HEK293 (cell line): ENCODE measurements at regions not wholly inside any gene's neighbourhood (a gene's known extent, or its start where the extent isn't known, plus 50 kb on each side); places are given as distances from the start of the nearest gene placed in this dataset.

Experiments used
- CTCF ChIA-PET: fragments of 350-600 bp; formaldehyde crosslinking; extraction: SDS; loops from one replicate; lab custom pipeline; 2021; ENCODE audit warnings: antibody characterized with exemption; lab: Yijun Ruan, JAX
- POLR2A ChIA-PET: fragments of 300-600 bp; formaldehyde crosslinking; extraction: SDS; loops from one replicate; lab custom pipeline; 2020; ENCODE audit warnings: antibody characterized with exemption, inconsistent platforms; lab: Yijun Ruan, JAX
- H3K27ac ChIP-seq: fragments of 200-500 bp; sonication (Bioruptor generic); 2 replicates; pipeline ENCODE4 v1.5.1; 2014; ENCODE audit warnings: low read depth, low read length, control low read depth, inconsistent platforms; ENCODE audit errors: extremely low read depth
- H3K36me3 ChIP-seq, 2 experiments: fragments of 200-500 bp in 1 of 2; sonication (Bioruptor generic) in 1 of 2; 1 replicate in 1 of 2; 2 replicates in 1 of 2; pipeline ENCODE4 v1.5.1; 2014 to 2017; ENCODE audit warnings: inconsistent platforms in 2 of 2, low read length in 2 of 2; ENCODE audit not compliant: control insufficient read depth in 2 of 2, insufficient read depth in 1 of 2
- H3K4me1 ChIP-seq: fragments of 200-500 bp; sonication (Bioruptor generic); 2 replicates; pipeline ENCODE4 v1.5.1; 2014; ENCODE audit warnings: mild to moderate bottlenecking, low read length, inconsistent platforms; ENCODE audit not compliant: control insufficient read depth, insufficient read depth
- H3K4me3 ChIP-seq: 2 replicates; pipeline ENCODE4 v1.5.1; 2011; ENCODE audit warnings: low read depth, mild to moderate bottlenecking, control low read depth, low read length, moderate library complexity
- H3K9me3 ChIP-seq: fragments of 200-500 bp; sonication (Bioruptor generic); 2 replicates; pipeline ENCODE4 v1.5.1; 2014; ENCODE audit warnings: low read depth, low read length, inconsistent platforms; ENCODE audit not compliant: control insufficient read depth, insufficient read depth
- ELK4 ChIP-seq: IDR thresholded peaks from 2 replicates; pipeline ENCODE4 v1.6.1; 2011; ENCODE audit warnings: mild to moderate bottlenecking, low read depth, low read length, borderline replicate concordance
- IKZF3 ChIP-seq: fragments of 450-650 bp; IDR thresholded peaks from 2 replicates; pipeline ENCODE4 v1.5.0; 2018; ENCODE audit warnings: missing biosample characterization, mild to moderate bottlenecking, missing genetic modification characterization, moderate library complexity
- SP3 ChIP-seq: fragments of 450-650 bp; formaldehyde crosslinking; IDR thresholded peaks from 2 replicates; pipeline ENCODE4 v1.5.1; 2016; ENCODE audit warnings: missing biosample characterization, missing genetic modification characterization
- ZBTB20 ChIP-seq: fragments of 450-650 bp; formaldehyde crosslinking; IDR thresholded peaks from 2 replicates; pipeline ENCODE4 v1.5.1; 2016; ENCODE audit warnings: missing biosample characterization, missing genetic modification characterization
- ZEB2 ChIP-seq: fragments of 450-650 bp; formaldehyde crosslinking; IDR thresholded peaks from 2 replicates; pipeline ENCODE4 v1.5.1; 2016; ENCODE audit warnings: missing biosample characterization, missing genetic modification characterization
- ZFP69B ChIP-seq: fragments of 450-650 bp; formaldehyde crosslinking; IDR thresholded peaks from 2 replicates; pipeline ENCODE4 v1.5.1; 2016; ENCODE audit warnings: missing biosample characterization, missing genetic modification characterization
- ZNF121 ChIP-seq: fragments of 450-650 bp; formaldehyde crosslinking; IDR thresholded peaks from 2 replicates; pipeline ENCODE4 v1.5.1; 2016; ENCODE audit warnings: missing biosample characterization, missing genetic modification characterization
- ZNF155 ChIP-seq: fragments of 450-650 bp; formaldehyde crosslinking; IDR thresholded peaks from 2 replicates; pipeline ENCODE4 v1.5.1; 2016; ENCODE audit warnings: missing biosample characterization, missing genetic modification characterization
- ZNF174 ChIP-seq: fragments of 450-650 bp; formaldehyde crosslinking; IDR thresholded peaks from 2 replicates; pipeline ENCODE4 v1.5.0; 2017; ENCODE audit warnings: missing biosample characterization, mild to moderate bottlenecking, missing genetic modification characterization
- ZNF223 ChIP-seq: fragments of 450-650 bp; formaldehyde crosslinking; IDR thresholded peaks from 2 replicates; pipeline ENCODE4 v1.5.1; 2016; ENCODE audit warnings: missing biosample characterization, missing genetic modification characterization
- ZNF23 ChIP-seq: fragments of 450-650 bp; formaldehyde crosslinking; IDR thresholded peaks from 2 replicates; pipeline ENCODE4 v1.5.1; 2016; ENCODE audit warnings: missing biosample characterization, missing genetic modification characterization, borderline replicate concordance
- ZNF394 ChIP-seq: fragments of 450-650 bp; formaldehyde crosslinking; IDR thresholded peaks from 2 replicates; pipeline ENCODE4 v1.5.1; 2016; ENCODE audit warnings: missing biosample characterization, missing genetic modification characterization, mild to moderate bottlenecking, moderate library complexity, borderline replicate concordance
- ZNF404 ChIP-seq: fragments of 450-650 bp; formaldehyde crosslinking; IDR thresholded peaks from 2 replicates; pipeline ENCODE4 v1.5.1; 2017; ENCODE audit warnings: missing biosample characterization, missing genetic modification characterization
- ZNF416 ChIP-seq: fragments of 450-650 bp; formaldehyde crosslinking; IDR thresholded peaks from 2 replicates; pipeline ENCODE4 v1.5.1; 2016; ENCODE audit warnings: missing biosample characterization, missing genetic modification characterization
- ZNF561 ChIP-seq: fragments of 450-650 bp; IDR thresholded peaks from 2 replicates; pipeline ENCODE4 v1.5.1; 2018; ENCODE audit warnings: missing biosample characterization, missing genetic modification characterization, borderline replicate concordance
- ZNF654 ChIP-seq: fragments of 450-650 bp; formaldehyde crosslinking; IDR thresholded peaks from 2 replicates; pipeline ENCODE4 v1.5.1; 2016; ENCODE audit warnings: low read depth, missing biosample characterization, missing genetic modification characterization
- ZNF664 ChIP-seq: fragments of 450-650 bp; formaldehyde crosslinking; IDR thresholded peaks from 2 replicates; pipeline ENCODE4 v1.5.1; 2016; ENCODE audit warnings: missing biosample characterization, missing genetic modification characterization
- ZNF768 ChIP-seq: fragments of 450-650 bp; formaldehyde crosslinking; IDR thresholded peaks from 2 replicates; pipeline ENCODE4 v1.5.1; 2018; ENCODE audit warnings: missing biosample characterization, mild to moderate bottlenecking, missing genetic modification characterization
- ZSCAN30 ChIP-seq: fragments of 450-650 bp; IDR thresholded peaks from 2 replicates; pipeline ENCODE4 v1.5.1; 2018; ENCODE audit warnings: missing biosample characterization, mild to moderate bottlenecking, missing genetic modification characterization, moderate library complexity
- TF ChIP-seq, protein P1 (sequence below): fragments of 450-650 bp; formaldehyde crosslinking; IDR thresholded peaks from 2 replicates; pipeline ENCODE4 v1.5.1; 2016; ENCODE audit warnings: missing biosample characterization, missing genetic modification characterization
- TF ChIP-seq, protein P2 (sequence below): fragments of 450-650 bp; formaldehyde crosslinking; IDR thresholded peaks from 2 replicates; pipeline ENCODE4 v1.5.1; 2016; ENCODE audit warnings: missing biosample characterization, missing genetic modification characterization, low read depth
- TF ChIP-seq, protein P3 (sequence below): fragments of 450-650 bp; formaldehyde crosslinking; IDR thresholded peaks from 2 replicates; pipeline ENCODE4 v1.5.1; 2017; ENCODE audit warnings: missing biosample characterization, missing genetic modification characterization
- TF ChIP-seq, protein P4 (sequence below): fragments of 450-650 bp; formaldehyde crosslinking; IDR thresholded peaks from 2 replicates; pipeline ENCODE4 v1.5.1; 2016; ENCODE audit warnings: missing biosample characterization, missing genetic modification characterization
- TF ChIP-seq, protein P5 (sequence below): sonication (generic); formaldehyde crosslinking; IDR thresholded peaks from 2 replicates; pipeline ENCODE4 v1.8.1; 2022; ENCODE audit warnings: mild to moderate bottlenecking, moderate library complexity, missing genetic modification reagents

DNA sequence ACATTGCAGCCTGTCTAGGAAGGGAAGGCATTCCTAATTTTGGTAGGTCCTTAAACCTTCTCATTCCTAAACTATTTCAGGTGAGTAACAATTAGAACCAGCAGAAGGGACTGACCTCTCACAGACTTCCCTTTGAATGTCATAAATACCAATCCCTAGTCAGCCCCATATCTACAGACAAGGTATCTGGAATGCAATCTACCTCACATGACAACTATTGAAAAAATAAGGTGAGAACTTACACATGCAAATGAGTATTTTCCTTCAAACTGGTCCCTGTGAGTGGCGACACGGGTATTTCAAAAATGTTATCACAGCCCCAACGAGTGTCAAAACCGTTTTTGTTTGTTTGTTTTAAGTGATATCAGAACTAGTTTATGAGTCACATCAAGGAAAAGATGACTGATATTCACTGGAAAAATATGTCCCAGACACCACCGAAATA lies 102.4 kb upstream of the VCX2 start (continued):
- TF ChIP-seq ZNF394 (no peak), ZNF561 (tag by site-specific recombination) (no peak), ZEB2 (tag by site-specific recombination) (no peak)

DNA sequence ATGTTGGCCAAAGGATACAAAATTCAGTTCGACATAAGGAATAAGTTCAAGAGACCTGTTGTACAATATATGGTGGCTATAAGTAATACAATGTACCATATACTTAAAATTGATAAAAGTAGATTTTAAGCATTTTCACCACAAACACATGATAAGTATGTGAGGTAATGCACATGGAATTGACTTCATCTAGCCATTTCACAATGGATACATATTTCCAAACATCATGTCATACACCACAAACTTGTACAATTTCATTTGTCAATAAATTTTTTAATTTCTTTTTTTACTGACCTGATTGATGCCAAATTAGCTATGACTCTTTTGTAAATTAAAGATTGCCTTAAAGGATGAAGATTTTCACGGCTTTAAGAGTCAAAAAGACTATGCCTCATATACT lies 103.1 kb upstream of the VCX2 start:
- no peaks in the 10 kb centered on the region for H3K9me3 ChIP-seq
- H3K4me3 ChIP-seq, result no peak overlapping the region
- ChIA-PET POLR2A (no interaction called here), CTCF (no interaction called here)
- H3K27ac ChIP-seq, result no peak overlapping the region
- TF ChIP-seq ZNF223 (tag by site-specific recombination) (no peak), ZNF23 (tag by site-specific recombination) (no peak), IKZF3 (tag by site-specific recombination) (no peak), ZNF654 (tag by site-specific recombination) (no peak), ZNF416 (tag by site-specific recombination) (no peak), ZSCAN30 (tag by site-specific recombination) (no peak), ZNF174 (tag by site-specific recombination) (no peak), ELK4 (no peak), ZNF155 (no peak), ZBTB20 (tag by site-specific recombination) (no peak)
- TF ChIP-seq, protein P1, sequence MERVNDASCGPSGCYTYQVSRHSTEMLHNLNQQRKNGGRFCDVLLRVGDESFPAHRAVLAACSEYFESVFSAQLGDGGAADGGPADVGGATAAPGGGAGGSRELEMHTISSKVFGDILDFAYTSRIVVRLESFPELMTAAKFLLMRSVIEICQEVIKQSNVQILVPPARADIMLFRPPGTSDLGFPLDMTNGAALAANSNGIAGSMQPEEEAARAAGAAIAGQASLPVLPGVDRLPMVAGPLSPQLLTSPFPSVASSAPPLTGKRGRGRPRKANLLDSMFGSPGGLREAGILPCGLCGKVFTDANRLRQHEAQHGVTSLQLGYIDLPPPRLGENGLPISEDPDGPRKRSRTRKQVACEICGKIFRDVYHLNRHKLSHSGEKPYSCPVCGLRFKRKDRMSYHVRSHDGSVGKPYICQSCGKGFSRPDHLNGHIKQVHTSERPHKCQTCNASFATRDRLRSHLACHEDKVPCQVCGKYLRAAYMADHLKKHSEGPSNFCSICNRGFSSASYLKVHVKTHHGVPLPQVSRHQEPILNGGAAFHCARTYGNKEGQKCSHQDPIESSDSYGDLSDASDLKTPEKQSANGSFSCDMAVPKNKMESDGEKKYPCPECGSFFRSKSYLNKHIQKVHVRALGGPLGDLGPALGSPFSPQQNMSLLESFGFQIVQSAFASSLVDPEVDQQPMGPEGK (tag by site-specific recombination), result no peak
- TF ChIP-seq, protein P2, sequence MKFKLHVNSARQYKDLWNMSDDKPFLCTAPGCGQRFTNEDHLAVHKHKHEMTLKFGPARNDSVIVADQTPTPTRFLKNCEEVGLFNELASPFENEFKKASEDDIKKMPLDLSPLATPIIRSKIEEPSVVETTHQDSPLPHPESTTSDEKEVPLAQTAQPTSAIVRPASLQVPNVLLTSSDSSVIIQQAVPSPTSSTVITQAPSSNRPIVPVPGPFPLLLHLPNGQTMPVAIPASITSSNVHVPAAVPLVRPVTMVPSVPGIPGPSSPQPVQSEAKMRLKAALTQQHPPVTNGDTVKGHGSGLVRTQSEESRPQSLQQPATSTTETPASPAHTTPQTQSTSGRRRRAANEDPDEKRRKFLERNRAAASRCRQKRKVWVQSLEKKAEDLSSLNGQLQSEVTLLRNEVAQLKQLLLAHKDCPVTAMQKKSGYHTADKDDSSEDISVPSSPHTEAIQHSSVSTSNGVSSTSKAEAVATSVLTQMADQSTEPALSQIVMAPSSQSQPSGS (tag by site-specific recombination), result no peak
- TF ChIP-seq, protein P3, sequence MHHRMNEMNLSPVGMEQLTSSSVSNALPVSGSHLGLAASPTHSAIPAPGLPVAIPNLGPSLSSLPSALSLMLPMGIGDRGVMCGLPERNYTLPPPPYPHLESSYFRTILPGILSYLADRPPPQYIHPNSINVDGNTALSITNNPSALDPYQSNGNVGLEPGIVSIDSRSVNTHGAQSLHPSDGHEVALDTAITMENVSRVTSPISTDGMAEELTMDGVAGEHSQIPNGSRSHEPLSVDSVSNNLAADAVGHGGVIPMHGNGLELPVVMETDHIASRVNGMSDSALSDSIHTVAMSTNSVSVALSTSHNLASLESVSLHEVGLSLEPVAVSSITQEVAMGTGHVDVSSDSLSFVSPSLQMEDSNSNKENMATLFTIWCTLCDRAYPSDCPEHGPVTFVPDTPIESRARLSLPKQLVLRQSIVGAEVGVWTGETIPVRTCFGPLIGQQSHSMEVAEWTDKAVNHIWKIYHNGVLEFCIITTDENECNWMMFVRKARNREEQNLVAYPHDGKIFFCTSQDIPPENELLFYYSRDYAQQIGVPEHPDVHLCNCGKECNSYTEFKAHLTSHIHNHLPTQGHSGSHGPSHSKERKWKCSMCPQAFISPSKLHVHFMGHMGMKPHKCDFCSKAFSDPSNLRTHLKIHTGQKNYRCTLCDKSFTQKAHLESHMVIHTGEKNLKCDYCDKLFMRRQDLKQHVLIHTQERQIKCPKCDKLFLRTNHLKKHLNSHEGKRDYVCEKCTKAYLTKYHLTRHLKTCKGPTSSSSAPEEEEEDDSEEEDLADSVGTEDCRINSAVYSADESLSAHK (tag by site-specific recombination), result no peak
- H3K36me3 ChIP-seq, result no peaks in the 10 kb centered on the region
- H3K4me1 ChIP-seq, result no peaks in the 10 kb centered on the region

- Histone ChIP-seq H3K4me1 (no peaks in the 10 kb centered on the region), H3K9me3 (no peaks in the 10 kb centered on the region), H3K4me3 (no peak overlapping the region), H3K36me3 (no peaks in the 10 kb centered on the region), H3K27ac (no peak overlapping the region)
- ChIA-PET POLR2A (no interaction called here), CTCF (no interaction called here)
- TF ChIP-seq SP3 (no peak), ZNF121 (tag by site-specific recombination) (no peak), ZFP69B (tag by site-specific recombination) (no peak), ZNF404 (tag by site-specific recombination) (no peak), ZNF664 (tag by site-specific recombination) (no peak), ZNF768 (no peak)
- TF ChIP-seq, protein P4, sequence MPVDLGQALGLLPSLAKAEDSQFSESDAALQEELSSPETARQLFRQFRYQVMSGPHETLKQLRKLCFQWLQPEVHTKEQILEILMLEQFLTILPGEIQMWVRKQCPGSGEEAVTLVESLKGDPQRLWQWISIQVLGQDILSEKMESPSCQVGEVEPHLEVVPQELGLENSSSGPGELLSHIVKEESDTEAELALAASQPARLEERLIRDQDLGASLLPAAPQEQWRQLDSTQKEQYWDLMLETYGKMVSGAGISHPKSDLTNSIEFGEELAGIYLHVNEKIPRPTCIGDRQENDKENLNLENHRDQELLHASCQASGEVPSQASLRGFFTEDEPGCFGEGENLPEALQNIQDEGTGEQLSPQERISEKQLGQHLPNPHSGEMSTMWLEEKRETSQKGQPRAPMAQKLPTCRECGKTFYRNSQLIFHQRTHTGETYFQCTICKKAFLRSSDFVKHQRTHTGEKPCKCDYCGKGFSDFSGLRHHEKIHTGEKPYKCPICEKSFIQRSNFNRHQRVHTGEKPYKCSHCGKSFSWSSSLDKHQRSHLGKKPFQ (tag by site-specific recombination), result no peak
- TF ChIP-seq, protein P5, sequence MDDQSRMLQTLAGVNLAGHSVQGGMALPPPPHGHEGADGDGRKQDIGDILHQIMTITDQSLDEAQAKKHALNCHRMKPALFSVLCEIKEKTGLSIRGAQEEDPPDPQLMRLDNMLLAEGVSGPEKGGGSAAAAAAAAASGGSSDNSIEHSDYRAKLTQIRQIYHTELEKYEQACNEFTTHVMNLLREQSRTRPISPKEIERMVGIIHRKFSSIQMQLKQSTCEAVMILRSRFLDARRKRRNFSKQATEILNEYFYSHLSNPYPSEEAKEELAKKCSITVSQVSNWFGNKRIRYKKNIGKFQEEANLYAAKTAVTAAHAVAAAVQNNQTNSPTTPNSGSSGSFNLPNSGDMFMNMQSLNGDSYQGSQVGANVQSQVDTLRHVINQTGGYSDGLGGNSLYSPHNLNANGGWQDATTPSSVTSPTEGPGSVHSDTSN (CRISPR knock-in tag), result no peak
These were observed 107.5 kb upstream of the VCX2 start for GRCh38 chrX:8278557-8278956.
